OCI-LY1 (cell line): ENCODE measurements at regions not wholly inside any gene's neighbourhood (a gene's known extent, or its start where the extent isn't known, plus 50 kb on each side); places are given as distances from the start of the nearest gene placed in this dataset.

Experiments used
- CTCF ChIP-seq: fragments of 200-600 bp; sonication (generic), shearing (Covaris generic); IDR thresholded peaks from 2 replicates; pipeline ENCODE4 v1.5.1; 2017; ENCODE audit warnings: mild to moderate bottlenecking, antibody characterized with exemption, low read length, moderate library complexity, mixed read lengths
- EZH2 ChIP-seq: fragments of 200-600 bp; sonication (generic), shearing (Covaris generic); IDR thresholded peaks from 2 replicates; pipeline ENCODE4 v1.8.0; 2017; ENCODE audit warnings: borderline replicate concordance, mixed run types, mild to moderate bottlenecking, antibody characterized with exemption, low read length, moderate library complexity, mixed read lengths

GRCh38 chr16:19979638-19980037 is 94.1 kb downstream of the GPR139 start:
- TF ChIP-seq CTCF (no peak), EZH2 (no peak)
